GM23248 (cell line): ENCODE measurements at regions not wholly inside any gene's neighbourhood (a gene's known extent, or its start where the extent isn't known, plus 50 kb on each side); places are given as distances from the start of the nearest gene placed in this dataset.

Experiments used
- EZH2 ChIP-seq: fragments of 200-600 bp; sonication (generic); IDR thresholded peaks from 2 replicates; pipeline ENCODE4 v1.6.1; 2018; ENCODE audit warnings: antibody characterized with exemption, mild to moderate bottlenecking; ENCODE audit not compliant: insufficient read depth, poor library complexity, severe bottlenecking
- EZH2phosphoT487 ChIP-seq: fragments of 200-600 bp; sonication (generic); IDR thresholded peaks from 2 replicates; pipeline ENCODE4 v1.6.1; 2018; ENCODE audit warnings: antibody characterized with exemption, moderate library complexity, mild to moderate bottlenecking, low read depth; ENCODE audit not compliant: insufficient read depth

DNA sequence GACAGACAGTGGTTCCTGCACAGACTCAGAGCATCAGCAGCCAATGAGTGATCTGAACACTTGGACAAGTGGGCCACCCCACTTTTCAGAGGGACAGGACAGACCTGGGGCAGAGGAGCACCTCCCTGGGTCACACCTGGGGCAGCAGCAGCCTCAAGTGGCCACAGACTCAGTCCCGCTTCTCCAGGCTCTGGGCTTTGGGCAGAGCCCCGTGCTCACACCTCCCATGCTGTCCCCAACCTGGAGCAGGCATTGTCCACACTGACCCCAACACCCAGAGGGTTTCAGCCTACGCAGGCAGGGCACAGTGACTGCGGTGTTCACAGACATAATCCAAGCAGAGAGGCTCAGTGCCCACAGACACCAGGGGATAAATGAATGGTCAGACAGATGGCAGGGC, 135.5 kb upstream of the SFSWAP start:
- TF ChIP-seq EZH2 (no peak), EZH2phosphoT487 (no peak)
